Suppressor macrophage treated with lipopolysaccharide for 4 hours (primary cell): ENCODE measurements at regions not wholly inside any gene's neighbourhood (a gene's known extent, or its start where the extent isn't known, plus 50 kb on each side); places are given as distances from the start of the nearest gene placed in this dataset.
A peak's percentile ranks its signal among the peaks of the same experiment; 100 is the strongest.

Experiments used
- DNase-seq: peaks from one replicate; pipeline ENCODE4 v3.0.0-alpha.2; 2020

GRCh38 chr2:234592541-234592940 lies 95.7 kb upstream of the ARL4C start:
- DNase-seq, result no peak

- no peak for DNase-seq
Measured at GRCh38 chr2:234590076-234590475, 93.2 kb upstream of the ARL4C start.

- no peak for DNase-seq
Measured at GRCh38 chr2:234588054-234588430, 91.2 kb upstream of the ARL4C start.

- no peak for DNase-seq
Measured at GRCh38 chr2:234587341-234588053, 90.6 kb upstream of the ARL4C start.

GRCh38 chr2:234583331-234583730 lies 86.5 kb upstream of the ARL4C start:
- DNase-seq, result no peak

GRCh38 chr2:234580686-234581085 lies 83.8 kb upstream of the ARL4C start:
- DNase-seq, result no peak

- no peak for DNase-seq
Measured at GRCh38 chr2:234579231-234579962, 82.5 kb upstream of the ARL4C start.

- no peak for DNase-seq
Measured at GRCh38 chr2:234578389-234578788, 81.5 kb upstream of the ARL4C start.

GRCh38 chr2:234577191-234577590 lies 80.3 kb upstream of the ARL4C start:
- DNase-seq, result no peak

- DNase-seq, result peak; percentile 27
Measured at GRCh38 chr2:234571620-234572407, 74.9 kb upstream of the ARL4C start.

GRCh38 chr2:234570476-234570875 lies 73.6 kb upstream of the ARL4C start:
- no peak for DNase-seq

GRCh38 chr2:234569776-234570430 lies 73.0 kb upstream of the ARL4C start:
- no peak for DNase-seq

GRCh38 chr2:234566622-234567021 lies 69.7 kb upstream of the ARL4C start:
- no peak for DNase-seq

GRCh38 chr2:234565842-234566619 lies 69.2 kb upstream of the ARL4C start:
- no peak for DNase-seq

GRCh38 chr2:234565201-234565600 lies 68.3 kb upstream of the ARL4C start:
- no peak for DNase-seq

- DNase-seq, result no peak
Measured at GRCh38 chr2:234564699-234565098, 67.8 kb upstream of the ARL4C start.

GRCh38 chr2:234559609-234560008 lies 62.7 kb upstream of the ARL4C start:
- no peak for DNase-seq

GRCh38 chr2:234558642-234559041 lies 61.8 kb upstream of the ARL4C start:
- DNase-seq, result no peak

GRCh38 chr2:234556848-234557573 lies 60.1 kb upstream of the ARL4C start:
- no peak for DNase-seq

- DNase-seq, result no peak
Measured at GRCh38 chr2:234555616-234556249, 58.9 kb upstream of the ARL4C start.

GRCh38 chr2:234555161-234555560 lies 58.3 kb upstream of the ARL4C start:
- no peak for DNase-seq
